ENCODE measurements at regions not wholly inside any gene's neighbourhood (a gene's known extent, or its start where the extent isn't known, plus 50 kb on each side); places are given as distances from the start of the nearest gene placed in this dataset.

DNA sequence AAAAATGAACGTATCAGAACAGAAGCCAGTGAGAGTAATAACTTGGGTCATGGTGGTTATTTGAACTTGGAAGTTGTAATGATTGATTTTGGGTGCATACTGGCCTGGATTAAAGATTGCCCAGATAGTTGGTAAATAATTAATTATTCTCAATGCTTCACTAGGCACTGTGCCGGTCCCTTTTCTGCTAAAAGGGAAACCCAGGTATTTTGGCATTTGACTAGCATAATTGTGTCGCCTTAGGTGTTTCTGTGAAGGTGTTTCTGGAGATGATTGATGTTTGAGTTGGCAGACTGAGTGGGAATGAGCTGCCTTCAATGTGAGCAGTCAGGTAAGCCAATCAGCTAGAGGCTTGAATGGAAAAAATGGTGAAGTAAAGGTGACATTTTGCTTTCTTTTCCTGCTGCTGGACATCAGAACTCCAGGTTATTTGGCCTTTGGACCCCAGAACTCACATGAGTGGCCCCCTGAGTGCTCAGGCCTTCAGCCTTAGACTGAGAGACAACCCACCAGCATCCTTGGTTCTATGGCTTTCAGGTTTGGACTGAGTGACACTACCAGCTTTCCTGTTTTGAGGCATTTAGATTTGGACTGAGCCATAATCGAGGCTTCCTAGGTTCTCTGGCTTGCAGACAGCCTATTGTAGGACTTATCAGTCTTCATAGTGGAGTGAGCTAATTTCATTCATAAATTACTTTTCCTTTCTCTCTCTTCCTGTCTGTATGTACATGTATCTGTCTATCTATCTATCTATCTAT is 120.7 kb upstream of the PAPPA start:
- TF ChIP-seq MXD4 (CRISPR knock-in tag; IDR thresholded peaks at IDR 0.05) (no peak), RAD21 (CRISPR knock-in tag; IDR thresholded peaks at IDR 0.05) (no peak), ZNF569 (CRISPR knock-in tag; IDR thresholded peaks at IDR 0.05; ENCODE audit: borderline replicate concordance) (no peak), CBFB (CRISPR knock-in tag; IDR thresholded peaks at IDR 0.05) (no peak), SATB2 (CRISPR knock-in tag; IDR thresholded peaks at IDR 0.05) (no peak), MED1 (CRISPR knock-in tag; IDR thresholded peaks at IDR 0.05) (no peak)
- TF ChIP-seq, protein P1, sequence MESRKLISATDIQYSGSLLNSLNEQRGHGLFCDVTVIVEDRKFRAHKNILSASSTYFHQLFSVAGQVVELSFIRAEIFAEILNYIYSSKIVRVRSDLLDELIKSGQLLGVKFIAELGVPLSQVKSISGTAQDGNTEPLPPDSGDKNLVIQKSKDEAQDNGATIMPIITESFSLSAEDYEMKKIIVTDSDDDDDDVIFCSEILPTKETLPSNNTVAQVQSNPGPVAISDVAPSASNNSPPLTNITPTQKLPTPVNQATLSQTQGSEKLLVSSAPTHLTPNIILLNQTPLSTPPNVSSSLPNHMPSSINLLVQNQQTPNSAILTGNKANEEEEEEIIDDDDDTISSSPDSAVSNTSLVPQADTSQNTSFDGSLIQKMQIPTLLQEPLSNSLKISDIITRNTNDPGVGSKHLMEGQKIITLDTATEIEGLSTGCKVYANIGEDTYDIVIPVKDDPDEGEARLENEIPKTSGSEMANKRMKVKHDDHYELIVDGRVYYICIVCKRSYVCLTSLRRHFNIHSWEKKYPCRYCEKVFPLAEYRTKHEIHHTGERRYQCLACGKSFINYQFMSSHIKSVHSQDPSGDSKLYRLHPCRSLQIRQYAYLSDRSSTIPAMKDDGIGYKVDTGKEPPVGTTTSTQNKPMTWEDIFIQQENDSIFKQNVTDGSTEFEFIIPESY (CRISPR knock-in tag; IDR thresholded peaks at IDR 0.05): no peak
- TF ChIP-seq, protein P2, sequence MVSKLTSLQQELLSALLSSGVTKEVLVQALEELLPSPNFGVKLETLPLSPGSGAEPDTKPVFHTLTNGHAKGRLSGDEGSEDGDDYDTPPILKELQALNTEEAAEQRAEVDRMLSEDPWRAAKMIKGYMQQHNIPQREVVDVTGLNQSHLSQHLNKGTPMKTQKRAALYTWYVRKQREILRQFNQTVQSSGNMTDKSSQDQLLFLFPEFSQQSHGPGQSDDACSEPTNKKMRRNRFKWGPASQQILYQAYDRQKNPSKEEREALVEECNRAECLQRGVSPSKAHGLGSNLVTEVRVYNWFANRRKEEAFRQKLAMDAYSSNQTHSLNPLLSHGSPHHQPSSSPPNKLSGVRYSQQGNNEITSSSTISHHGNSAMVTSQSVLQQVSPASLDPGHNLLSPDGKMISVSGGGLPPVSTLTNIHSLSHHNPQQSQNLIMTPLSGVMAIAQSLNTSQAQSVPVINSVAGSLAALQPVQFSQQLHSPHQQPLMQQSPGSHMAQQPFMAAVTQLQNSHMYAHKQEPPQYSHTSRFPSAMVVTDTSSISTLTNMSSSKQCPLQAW (CRISPR knock-in tag; IDR thresholded peaks at IDR 0.05): no peak
